ENCODE measurements at regions not wholly inside any gene's neighbourhood (a gene's known extent, or its start where the extent isn't known, plus 50 kb on each side); places are given as distances from the start of the nearest gene placed in this dataset.

DNA sequence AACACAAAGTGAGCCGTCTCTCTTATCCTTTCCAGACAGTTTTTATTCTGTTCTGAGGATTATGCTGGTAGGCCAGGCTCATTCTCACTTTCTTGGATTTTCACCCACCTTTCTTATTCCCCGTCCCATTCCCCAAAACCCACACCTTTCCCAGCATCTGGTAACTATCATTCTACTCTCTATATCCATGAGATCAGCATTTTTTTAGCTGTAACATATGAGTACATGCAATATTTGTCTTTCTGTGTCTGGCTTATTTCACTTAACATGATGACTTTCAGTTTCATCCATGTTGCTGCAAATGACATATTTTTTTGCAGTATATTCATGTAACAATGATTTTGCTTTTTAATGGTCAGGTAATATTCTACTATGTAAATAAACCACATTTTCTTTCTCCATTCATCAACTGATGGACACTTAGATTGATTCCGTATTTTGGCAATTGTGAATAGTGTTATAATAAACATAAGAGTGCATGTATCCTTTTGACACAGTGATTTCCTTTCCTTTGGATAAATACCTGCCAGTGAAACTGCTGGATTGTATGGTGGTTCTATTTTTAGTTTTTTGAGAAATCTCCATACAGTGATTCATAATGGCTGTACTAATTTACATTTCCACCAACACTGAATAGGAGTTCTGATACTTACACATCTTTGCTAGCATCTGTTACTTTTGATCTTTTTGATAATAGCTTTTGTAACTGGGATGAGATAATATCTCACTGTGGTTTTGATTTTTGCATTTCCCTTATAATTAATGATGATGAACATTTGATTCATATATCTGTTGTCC, 289.3 kb downstream of the RPRM start:
- TF ChIP-seq EZH2 (optimal IDR thresholded peaks at IDR 0.05; ENCODE audit: low read depth, low read length): no peak
- TF ChIP-seq, protein P1, sequence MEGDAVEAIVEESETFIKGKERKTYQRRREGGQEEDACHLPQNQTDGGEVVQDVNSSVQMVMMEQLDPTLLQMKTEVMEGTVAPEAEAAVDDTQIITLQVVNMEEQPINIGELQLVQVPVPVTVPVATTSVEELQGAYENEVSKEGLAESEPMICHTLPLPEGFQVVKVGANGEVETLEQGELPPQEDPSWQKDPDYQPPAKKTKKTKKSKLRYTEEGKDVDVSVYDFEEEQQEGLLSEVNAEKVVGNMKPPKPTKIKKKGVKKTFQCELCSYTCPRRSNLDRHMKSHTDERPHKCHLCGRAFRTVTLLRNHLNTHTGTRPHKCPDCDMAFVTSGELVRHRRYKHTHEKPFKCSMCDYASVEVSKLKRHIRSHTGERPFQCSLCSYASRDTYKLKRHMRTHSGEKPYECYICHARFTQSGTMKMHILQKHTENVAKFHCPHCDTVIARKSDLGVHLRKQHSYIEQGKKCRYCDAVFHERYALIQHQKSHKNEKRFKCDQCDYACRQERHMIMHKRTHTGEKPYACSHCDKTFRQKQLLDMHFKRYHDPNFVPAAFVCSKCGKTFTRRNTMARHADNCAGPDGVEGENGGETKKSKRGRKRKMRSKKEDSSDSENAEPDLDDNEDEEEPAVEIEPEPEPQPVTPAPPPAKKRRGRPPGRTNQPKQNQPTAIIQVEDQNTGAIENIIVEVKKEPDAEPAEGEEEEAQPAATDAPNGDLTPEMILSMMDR (IDR thresholded peaks at IDR 0.05; ENCODE audit: low read length): no peak

Data from MM.1S (cell line).